H54 (cell line): ENCODE measurements at regions not wholly inside any gene's neighbourhood (a gene's known extent, or its start where the extent isn't known, plus 50 kb on each side); places are given as distances from the start of the nearest gene placed in this dataset.

Experiments used
- DNase-seq: peaks from one replicate; pipeline ENCODE4 v3.0.0; 2011; ENCODE audit warnings: low spot score, mixed read lengths; ENCODE audit not compliant: insufficient read length
- FAIRE-seq: peaks from 3 replicates; lab custom pipeline; 2011; peaks lifted over from hg19 to GRCh38; lab: Jason Lieb, UNC
- POLR2A ChIP-seq: IDR thresholded peaks from 2 replicates; pipeline ENCODE4 v1.6.1; 2011; ENCODE audit warnings: low read depth, mild to moderate bottlenecking, low read length

DNA sequence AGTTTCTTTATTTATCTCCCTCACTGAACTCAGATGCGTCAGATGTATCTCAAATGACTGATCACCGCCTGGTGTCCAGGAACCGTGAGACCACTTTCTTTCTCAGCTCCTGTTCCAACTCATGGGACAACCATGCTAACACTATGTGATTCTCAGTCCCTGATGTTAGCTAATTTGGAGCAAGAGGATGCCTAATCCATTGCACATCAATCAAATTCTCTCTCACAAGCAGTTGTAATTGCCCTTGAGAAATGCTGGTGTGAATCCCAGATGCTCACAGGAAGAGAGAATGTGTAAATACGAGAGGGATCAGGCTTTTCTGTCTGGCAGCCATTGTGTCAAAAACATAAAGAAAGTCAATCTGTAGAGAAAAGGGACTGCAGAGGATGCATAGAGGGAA, 134.9 kb downstream of the WSCD1 start:
- TF ChIP-seq POLR2A = no peak
- FAIRE-seq = no peak
- no peak for DNase-seq

DNA sequence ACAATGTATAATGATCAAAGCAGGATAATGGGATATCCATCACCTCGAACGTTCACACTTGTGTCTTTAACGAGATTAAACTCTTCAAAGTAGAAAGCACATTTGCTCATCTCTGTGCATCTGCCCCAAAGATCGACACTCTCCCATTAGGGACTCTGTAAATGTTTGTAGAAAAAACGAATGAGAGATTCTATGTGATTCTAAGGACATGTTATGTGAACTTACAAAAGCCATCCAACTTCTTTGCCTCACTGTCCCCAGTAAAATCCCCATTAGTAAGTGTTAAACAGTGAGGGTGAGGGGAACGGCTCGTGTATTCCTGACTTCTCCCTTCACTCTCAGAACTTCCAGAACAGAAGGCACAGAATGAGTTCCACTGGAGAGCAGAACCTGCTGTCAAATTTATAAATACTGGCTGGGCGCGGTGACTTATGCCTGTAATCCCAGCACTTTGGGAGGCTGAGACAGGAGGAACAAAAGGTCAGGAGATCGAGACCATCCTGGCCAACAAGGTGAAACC, 134.1 kb downstream of the WSCD1 start:
- no peak for DNase-seq
- no peak for TF ChIP-seq POLR2A

DNA sequence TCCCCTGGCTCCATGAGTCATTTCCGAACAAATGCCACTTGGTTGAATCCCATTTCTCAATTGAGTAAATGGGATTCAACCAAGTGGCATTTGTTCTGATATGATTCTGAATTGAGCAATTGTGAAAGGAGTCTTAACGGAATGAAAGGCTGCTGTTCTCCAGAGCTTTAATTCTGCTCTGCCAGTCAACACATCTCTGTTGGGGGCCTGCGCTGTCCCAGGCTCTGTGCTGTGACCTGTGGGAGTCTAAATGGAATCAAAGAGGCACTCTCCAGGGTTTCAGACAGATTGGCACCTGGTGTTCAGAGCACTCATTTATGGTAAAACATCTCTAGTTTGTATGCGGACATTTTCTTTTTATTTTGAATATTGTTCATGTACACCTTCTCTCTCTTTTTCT, 126.2 kb downstream of the WSCD1 start:
- FAIRE-seq (no peak), DNase-seq (no peak)
- TF ChIP-seq POLR2A = no peak

More for the DNA sequence above, 134.1 kb downstream of the WSCD1 start:
- no peak for FAIRE-seq

DNA sequence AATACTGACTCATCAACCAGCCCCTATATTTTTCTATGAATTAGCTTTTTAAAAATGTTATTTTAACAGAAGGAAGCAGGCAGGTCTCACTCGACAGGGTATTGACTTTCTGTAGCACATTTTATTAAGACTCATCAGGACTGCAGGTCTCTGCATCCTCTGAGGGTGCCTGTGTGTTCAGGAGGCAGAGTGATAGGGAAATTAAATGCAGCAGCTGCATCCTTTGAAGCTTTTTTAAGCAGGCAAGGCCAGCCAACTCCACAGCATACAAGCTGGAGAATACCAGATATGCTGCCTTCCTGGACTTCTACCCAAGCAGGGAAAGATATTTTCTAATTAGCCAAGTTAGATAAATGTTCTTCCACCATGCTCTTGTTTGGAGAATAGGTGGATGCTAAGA, 124.9 kb downstream of the WSCD1 start:
- FAIRE-seq = no peak
- TF ChIP-seq POLR2A = no peak
- no peak for DNase-seq

- FAIRE-seq (no peak), DNase-seq (no peak)
- TF ChIP-seq POLR2A = no peak
Observed at GRCh38 chr17:6191405-6192324, 121.5 kb downstream of the WSCD1 start.

DNA sequence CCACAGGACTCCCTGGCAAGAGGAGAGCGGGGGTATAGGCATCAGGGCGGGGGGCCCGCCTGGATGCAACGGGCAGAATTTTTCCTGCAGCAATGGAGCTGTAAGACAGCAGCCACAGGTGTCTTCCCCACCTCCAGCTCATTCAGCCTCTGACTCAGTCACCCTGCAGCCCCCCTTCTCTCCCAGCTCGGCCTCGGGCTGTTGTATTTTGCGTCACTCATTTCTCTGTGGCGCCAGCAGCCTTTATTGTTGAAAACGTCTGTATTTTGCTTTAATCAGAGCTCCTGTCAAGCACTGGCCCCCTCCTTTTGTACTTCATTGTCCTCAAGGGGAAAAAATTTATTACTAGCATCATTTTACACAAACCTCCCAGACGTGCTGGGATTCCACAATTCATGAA, 117.7 kb downstream of the WSCD1 start:
- no peak for TF ChIP-seq POLR2A
- FAIRE-seq (no peak), DNase-seq (no peak)

GRCh38 chr17:6186998-6187397, 116.8 kb downstream of the WSCD1 start:
- DNase-seq = no peak
- TF ChIP-seq POLR2A = no peak
- no peak for FAIRE-seq

DNA sequence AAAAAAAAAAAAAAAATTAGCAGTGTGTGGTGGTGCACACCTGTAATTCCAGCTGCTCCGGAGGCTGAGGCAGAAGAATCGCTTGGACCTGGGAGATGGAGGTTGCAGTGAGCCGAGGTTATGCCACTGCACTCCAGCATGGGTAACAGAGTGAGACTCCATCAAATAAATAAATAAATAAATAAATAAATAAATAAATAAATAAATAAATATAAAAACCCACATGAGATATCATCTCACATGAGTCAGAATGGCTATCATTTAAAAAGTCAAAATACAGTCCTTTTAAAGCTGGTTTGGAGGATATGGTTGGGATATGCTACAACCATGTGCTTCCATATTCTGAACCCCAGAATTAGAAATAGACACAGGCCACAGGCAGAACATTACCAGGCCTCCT, 114.3 kb downstream of the WSCD1 start:
- TF ChIP-seq POLR2A = no peak
- DNase-seq (no peak), FAIRE-seq (no peak)

GRCh38 chr17:6179017-6179416, 108.8 kb downstream of the WSCD1 start:
- DNase-seq (no peak), FAIRE-seq (no peak)
- no peak for TF ChIP-seq POLR2A

DNA sequence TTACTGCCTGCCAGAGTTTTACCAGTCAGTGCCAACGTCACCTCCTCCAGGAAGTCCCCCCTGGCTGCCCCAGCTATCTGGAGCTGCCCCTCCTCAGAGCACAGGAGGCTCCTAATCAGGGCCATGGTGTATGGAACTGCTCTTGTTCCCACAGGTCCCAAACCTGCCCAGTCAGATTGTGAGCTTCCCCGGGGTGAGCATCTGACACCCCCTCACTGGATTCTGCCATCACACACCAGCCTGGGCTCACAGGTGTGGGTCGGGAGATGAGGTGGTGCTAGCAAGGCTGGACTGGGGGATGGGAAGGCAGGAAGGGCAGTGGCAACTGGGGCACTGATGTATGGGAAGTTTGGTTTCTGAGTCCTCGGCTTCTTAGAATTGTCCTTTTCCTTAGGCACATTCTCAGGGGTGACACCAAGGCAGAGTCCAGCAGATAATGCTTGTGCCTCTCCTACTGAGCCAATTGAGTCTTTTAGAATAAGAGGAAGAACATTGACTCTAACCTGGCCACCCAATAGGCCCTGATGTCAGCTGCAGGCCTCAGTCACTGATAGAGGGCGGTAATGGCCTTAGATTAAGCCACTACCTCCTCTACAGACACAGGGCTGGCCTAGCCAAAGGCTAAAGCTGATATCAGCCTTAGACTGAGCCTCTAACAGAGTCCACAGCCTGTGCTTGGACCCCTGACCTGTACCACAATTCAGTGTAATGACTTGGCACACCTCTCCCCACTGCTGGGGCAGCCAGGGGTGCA, 107.9 kb downstream of the WSCD1 start:
- no peak for TF ChIP-seq POLR2A
- DNase-seq (no peak), FAIRE-seq (no peak)
